ENCODE measurements at regions not wholly inside any gene's neighbourhood (a gene's known extent, or its start where the extent isn't known, plus 50 kb on each side); places are given as distances from the start of the nearest gene placed in this dataset.

GRCh38 chr20:52267418-52267817 is 75.8 kb upstream of the ZFP64 start:
- BruUV-seq (replicated peaks): no TSS peak
- TF ChIP-seq, protein P1, sequence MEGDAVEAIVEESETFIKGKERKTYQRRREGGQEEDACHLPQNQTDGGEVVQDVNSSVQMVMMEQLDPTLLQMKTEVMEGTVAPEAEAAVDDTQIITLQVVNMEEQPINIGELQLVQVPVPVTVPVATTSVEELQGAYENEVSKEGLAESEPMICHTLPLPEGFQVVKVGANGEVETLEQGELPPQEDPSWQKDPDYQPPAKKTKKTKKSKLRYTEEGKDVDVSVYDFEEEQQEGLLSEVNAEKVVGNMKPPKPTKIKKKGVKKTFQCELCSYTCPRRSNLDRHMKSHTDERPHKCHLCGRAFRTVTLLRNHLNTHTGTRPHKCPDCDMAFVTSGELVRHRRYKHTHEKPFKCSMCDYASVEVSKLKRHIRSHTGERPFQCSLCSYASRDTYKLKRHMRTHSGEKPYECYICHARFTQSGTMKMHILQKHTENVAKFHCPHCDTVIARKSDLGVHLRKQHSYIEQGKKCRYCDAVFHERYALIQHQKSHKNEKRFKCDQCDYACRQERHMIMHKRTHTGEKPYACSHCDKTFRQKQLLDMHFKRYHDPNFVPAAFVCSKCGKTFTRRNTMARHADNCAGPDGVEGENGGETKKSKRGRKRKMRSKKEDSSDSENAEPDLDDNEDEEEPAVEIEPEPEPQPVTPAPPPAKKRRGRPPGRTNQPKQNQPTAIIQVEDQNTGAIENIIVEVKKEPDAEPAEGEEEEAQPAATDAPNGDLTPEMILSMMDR (IDR thresholded peaks at IDR 0.05; ENCODE audit: insufficient read depth in 1 of 2, low read depth in 1 of 2, low read length in 1 of 2, severe bottlenecking in 1 of 2, unreplicated experiment in 1 of 2): no peak
- DNase-seq: no peak
- peaks cover 38% of the 10 kb centered on the region for H3K27me3 Mint-ChIP-seq (ENCODE audit: insufficient read depth, unreplicated experiment)
- no peaks in the 10 kb centered on the region for H3K36me3 Mint-ChIP-seq (ENCODE audit: insufficient read depth, unreplicated experiment)
- no peaks in the 10 kb centered on the region for H3K4me1 Mint-ChIP-seq (ENCODE audit: low read depth, unreplicated experiment)
- Histone ChIP-seq H3K4me3 (ENCODE audit: low read depth, low read length) (no peak overlapping the region), H3K9me3 (no peaks in the 10 kb centered on the region), H3K4me1 (no peaks in the 10 kb centered on the region), H3K27me3 (replicated peaks; ENCODE audit: control insufficient read depth, insufficient read depth, low read length) (no peaks in the 10 kb centered on the region; the same call in 1 of the 2 replicates), H3K36me3 (ENCODE audit: control insufficient read depth, insufficient read depth, low read length) (no peaks in the 10 kb centered on the region)
- ChIA-PET CTCF (no interaction called here), POLR2A (no interaction called here)
- intact Hi-C loops (cut with micrococcal nuclease; ENCODE audit: unreplicated experiment): no loop called here
- H3K9me3 Mint-ChIP-seq (ENCODE audit: unreplicated experiment): no peaks in the 10 kb centered on the region
- no peak overlapping the region for H3K4me3 Mint-ChIP-seq (ENCODE audit: unreplicated experiment)
- H3K27ac Mint-ChIP-seq (ENCODE audit: unreplicated experiment): no peak overlapping the region

GRCh38 chr20:52263757-52264156 is 72.2 kb upstream of the ZFP64 start:
- Histone ChIP-seq H3K9me3 (no peaks in the 10 kb centered on the region), H3K4me1 (no peaks in the 10 kb centered on the region), H3K36me3 (ENCODE audit: control insufficient read depth, insufficient read depth, low read length) (no peaks in the 10 kb centered on the region), H3K4me3 (ENCODE audit: low read depth, low read length) (no peak overlapping the region), H3K27me3 (replicated peaks; ENCODE audit: control insufficient read depth, insufficient read depth, low read length) (peaks cover 1% of the 10 kb centered on the region; the same call in 1 of the 2 replicates)
- H3K9me3 Mint-ChIP-seq (ENCODE audit: unreplicated experiment): no peaks in the 10 kb centered on the region
- H3K36me3 Mint-ChIP-seq (ENCODE audit: insufficient read depth, unreplicated experiment): no peaks in the 10 kb centered on the region
- CTCF ChIA-PET: no interaction called here
- H3K27me3 Mint-ChIP-seq (ENCODE audit: insufficient read depth, unreplicated experiment): peaks cover 36% of the 10 kb centered on the region
- TF ChIP-seq, protein P1 (IDR thresholded peaks at IDR 0.05; ENCODE audit: insufficient read depth in 1 of 2, low read depth in 1 of 2, low read length in 1 of 2, severe bottlenecking in 1 of 2, unreplicated experiment in 1 of 2): no peak
- no peak overlapping the region for H3K27ac Mint-ChIP-seq (ENCODE audit: unreplicated experiment)
- POLR2A ChIA-PET: no interaction called here
- BruUV-seq (replicated peaks): no TSS peak
- intact Hi-C loops (cut with micrococcal nuclease; ENCODE audit: unreplicated experiment): no loop called here
- no peak for DNase-seq
- no peak overlapping the region for H3K4me3 Mint-ChIP-seq (ENCODE audit: unreplicated experiment)
- no peaks in the 10 kb centered on the region for H3K4me1 Mint-ChIP-seq (ENCODE audit: low read depth, unreplicated experiment)

- H3K9me3 Mint-ChIP-seq (ENCODE audit: unreplicated experiment): no peaks in the 10 kb centered on the region
- Histone ChIP-seq H3K4me3 (ENCODE audit: low read depth, low read length) (no peak overlapping the region), H3K36me3 (ENCODE audit: control insufficient read depth, insufficient read depth, low read length) (no peaks in the 10 kb centered on the region), H3K9me3 (peaks cover 3% of the 10 kb centered on the region; the same call in 1 of the 2 replicates), H3K27me3 (replicated peaks; ENCODE audit: control insufficient read depth, insufficient read depth, low read length) (peaks cover 1% of the 10 kb centered on the region; the same call in 1 of the 2 replicates), H3K4me1 (no peaks in the 10 kb centered on the region)
- ChIA-PET CTCF (no interaction called here), POLR2A (no interaction called here)
- no peak for DNase-seq
- intact Hi-C loops (cut with micrococcal nuclease; ENCODE audit: unreplicated experiment): no loop called here
- no peaks in the 10 kb centered on the region for H3K36me3 Mint-ChIP-seq (ENCODE audit: insufficient read depth, unreplicated experiment)
- TF ChIP-seq, protein P1 (IDR thresholded peaks at IDR 0.05; ENCODE audit: insufficient read depth in 1 of 2, low read depth in 1 of 2, low read length in 1 of 2, severe bottlenecking in 1 of 2, unreplicated experiment in 1 of 2): no peak
- no peak overlapping the region for H3K27ac Mint-ChIP-seq (ENCODE audit: unreplicated experiment)
- no peak overlapping the region for H3K4me3 Mint-ChIP-seq (ENCODE audit: unreplicated experiment)
- no peaks in the 10 kb centered on the region for H3K4me1 Mint-ChIP-seq (ENCODE audit: low read depth, unreplicated experiment)
- peaks cover 29% of the 10 kb centered on the region for H3K27me3 Mint-ChIP-seq (ENCODE audit: insufficient read depth, unreplicated experiment)
- BruUV-seq (replicated peaks): no TSS peak
Measured at GRCh38 chr20:52261792-52262191, 70.2 kb upstream of the ZFP64 start.
